Osteocyte (in vitro differentiated cells): ENCODE measurements at regions not wholly inside any gene's neighbourhood (a gene's known extent, or its start where the extent isn't known, plus 50 kb on each side); places are given as distances from the start of the nearest gene placed in this dataset.

Experiments
- DNase-seq: peaks from one replicate; pipeline ENCODE4 v3.0.0; 2021; ENCODE audit warnings: mixed read lengths; ENCODE audit not compliant: unreplicated experiment; ENCODE audit errors: extremely low spot score
- H3K27ac Mint-ChIP-seq: one replicate; pipeline ENCODE4 v1.8.0; 2021; ENCODE audit warnings: mild to moderate bottlenecking, mixed read lengths; ENCODE audit not compliant: unreplicated experiment
- H3K27me3 Mint-ChIP-seq: one replicate; pipeline ENCODE4 v1.8.0; 2021; ENCODE audit warnings: mixed read lengths; ENCODE audit not compliant: unreplicated experiment
- H3K36me3 Mint-ChIP-seq: one replicate; pipeline ENCODE4 v1.8.0; 2021; ENCODE audit warnings: mixed read lengths; ENCODE audit not compliant: unreplicated experiment
- H3K4me1 Mint-ChIP-seq: one replicate; pipeline ENCODE4 v1.8.0; 2021; ENCODE audit warnings: mixed read lengths; ENCODE audit not compliant: unreplicated experiment
- H3K4me3 Mint-ChIP-seq: one replicate; pipeline ENCODE4 v1.8.0; 2021; ENCODE audit warnings: mild to moderate bottlenecking, moderate library complexity, mixed read lengths; ENCODE audit not compliant: unreplicated experiment
- H3K9me3 Mint-ChIP-seq: one replicate; pipeline ENCODE4 v1.8.0; 2021; ENCODE audit warnings: mixed read lengths; ENCODE audit not compliant: unreplicated experiment
- TF ChIP-seq, protein P1 (sequence below): fragments of 200-600 bp; sonication (generic); IDR thresholded peaks from 2 replicates; pipeline ENCODE4 v1.5.0; 2021; ENCODE audit warnings: antibody characterized with exemption, mild to moderate bottlenecking, moderate library complexity

DNA sequence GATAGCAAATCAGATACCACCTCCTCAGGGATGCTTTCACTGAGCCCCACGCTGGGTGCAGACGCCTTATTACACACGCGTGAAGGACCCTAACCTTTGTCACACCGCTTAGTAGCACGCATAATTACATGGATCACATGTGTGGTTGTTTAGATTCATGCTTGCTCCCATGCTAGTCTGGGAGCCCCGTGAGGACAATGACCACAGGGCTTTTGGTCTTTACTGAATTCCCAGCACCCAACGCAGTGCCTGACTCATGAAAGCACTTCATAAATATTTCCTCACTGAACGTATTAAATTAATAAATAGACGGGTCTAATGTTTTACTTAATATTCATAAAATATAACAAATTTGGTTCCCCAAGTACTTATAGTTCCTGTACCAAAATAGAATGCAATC is 132.5 kb downstream of the ALDH8A1 start:
- DNase-seq = no peak
- H3K27ac Mint-ChIP-seq = no peak overlapping the region
- H3K4me3 Mint-ChIP-seq = no peak overlapping the region
- H3K4me1 Mint-ChIP-seq = peaks cover 32% of the 10 kb centered on the region
- TF ChIP-seq, protein P1, sequence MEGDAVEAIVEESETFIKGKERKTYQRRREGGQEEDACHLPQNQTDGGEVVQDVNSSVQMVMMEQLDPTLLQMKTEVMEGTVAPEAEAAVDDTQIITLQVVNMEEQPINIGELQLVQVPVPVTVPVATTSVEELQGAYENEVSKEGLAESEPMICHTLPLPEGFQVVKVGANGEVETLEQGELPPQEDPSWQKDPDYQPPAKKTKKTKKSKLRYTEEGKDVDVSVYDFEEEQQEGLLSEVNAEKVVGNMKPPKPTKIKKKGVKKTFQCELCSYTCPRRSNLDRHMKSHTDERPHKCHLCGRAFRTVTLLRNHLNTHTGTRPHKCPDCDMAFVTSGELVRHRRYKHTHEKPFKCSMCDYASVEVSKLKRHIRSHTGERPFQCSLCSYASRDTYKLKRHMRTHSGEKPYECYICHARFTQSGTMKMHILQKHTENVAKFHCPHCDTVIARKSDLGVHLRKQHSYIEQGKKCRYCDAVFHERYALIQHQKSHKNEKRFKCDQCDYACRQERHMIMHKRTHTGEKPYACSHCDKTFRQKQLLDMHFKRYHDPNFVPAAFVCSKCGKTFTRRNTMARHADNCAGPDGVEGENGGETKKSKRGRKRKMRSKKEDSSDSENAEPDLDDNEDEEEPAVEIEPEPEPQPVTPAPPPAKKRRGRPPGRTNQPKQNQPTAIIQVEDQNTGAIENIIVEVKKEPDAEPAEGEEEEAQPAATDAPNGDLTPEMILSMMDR = no peak
- peaks cover 2% of the 10 kb centered on the region for H3K36me3 Mint-ChIP-seq
- H3K27me3 Mint-ChIP-seq = no peaks in the 10 kb centered on the region
- no peaks in the 10 kb centered on the region for H3K9me3 Mint-ChIP-seq

DNA sequence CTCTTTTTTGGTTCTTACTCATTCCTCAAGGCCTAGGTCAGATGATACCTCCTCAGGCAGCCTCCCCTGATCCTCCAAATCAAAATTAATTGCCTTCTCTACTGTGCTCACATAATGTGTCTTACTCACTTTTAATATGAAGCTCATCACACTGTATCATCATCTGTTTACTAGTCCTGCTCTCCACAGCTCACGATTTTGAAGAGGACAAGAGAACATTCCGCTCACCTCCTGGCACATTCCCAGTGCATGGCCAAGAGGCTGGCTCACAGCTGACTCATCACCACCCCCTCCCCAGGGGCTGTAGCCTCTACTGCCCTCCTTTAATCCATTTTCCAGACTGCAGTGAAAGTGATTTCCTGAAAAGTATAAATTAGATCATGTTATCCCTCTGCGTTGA is 133.1 kb downstream of the ALDH8A1 start:
- TF ChIP-seq, protein P1 = no peak
- no peak for DNase-seq
- H3K4me1 Mint-ChIP-seq = peaks cover 28% of the 10 kb centered on the region
- H3K27me3 Mint-ChIP-seq = no peaks in the 10 kb centered on the region
- no peak overlapping the region for H3K4me3 Mint-ChIP-seq
- no peak overlapping the region for H3K27ac Mint-ChIP-seq
- H3K9me3 Mint-ChIP-seq = no peaks in the 10 kb centered on the region
- H3K36me3 Mint-ChIP-seq = peaks cover 2% of the 10 kb centered on the region

DNA sequence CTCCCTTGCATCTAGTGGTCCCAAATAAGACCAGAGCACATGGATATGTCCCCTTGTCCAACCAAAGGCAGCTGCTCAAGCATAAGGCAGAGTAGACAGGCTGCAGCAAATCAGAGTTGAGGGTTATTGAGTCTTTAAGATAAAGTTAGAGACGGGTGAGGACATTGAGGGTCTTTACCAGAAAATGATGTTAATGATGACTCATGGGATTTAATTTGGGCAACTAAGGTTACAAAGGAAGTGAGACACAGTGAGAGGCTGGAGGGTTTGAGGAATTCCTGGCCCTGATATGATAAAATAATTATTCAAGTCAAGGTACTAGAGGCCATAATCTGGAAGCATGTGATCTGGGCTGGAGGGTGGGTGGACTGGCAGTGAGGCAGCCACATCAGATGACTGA is 133.6 kb downstream of the ALDH8A1 start:
- peaks cover 24% of the 10 kb centered on the region for H3K4me1 Mint-ChIP-seq
- no peaks in the 10 kb centered on the region for H3K27me3 Mint-ChIP-seq
- peaks cover 2% of the 10 kb centered on the region for H3K36me3 Mint-ChIP-seq
- TF ChIP-seq, protein P1 = no peak
- H3K4me3 Mint-ChIP-seq = no peak overlapping the region
- DNase-seq = no peak
- H3K27ac Mint-ChIP-seq = no peak overlapping the region
- H3K9me3 Mint-ChIP-seq = no peaks in the 10 kb centered on the region

DNA sequence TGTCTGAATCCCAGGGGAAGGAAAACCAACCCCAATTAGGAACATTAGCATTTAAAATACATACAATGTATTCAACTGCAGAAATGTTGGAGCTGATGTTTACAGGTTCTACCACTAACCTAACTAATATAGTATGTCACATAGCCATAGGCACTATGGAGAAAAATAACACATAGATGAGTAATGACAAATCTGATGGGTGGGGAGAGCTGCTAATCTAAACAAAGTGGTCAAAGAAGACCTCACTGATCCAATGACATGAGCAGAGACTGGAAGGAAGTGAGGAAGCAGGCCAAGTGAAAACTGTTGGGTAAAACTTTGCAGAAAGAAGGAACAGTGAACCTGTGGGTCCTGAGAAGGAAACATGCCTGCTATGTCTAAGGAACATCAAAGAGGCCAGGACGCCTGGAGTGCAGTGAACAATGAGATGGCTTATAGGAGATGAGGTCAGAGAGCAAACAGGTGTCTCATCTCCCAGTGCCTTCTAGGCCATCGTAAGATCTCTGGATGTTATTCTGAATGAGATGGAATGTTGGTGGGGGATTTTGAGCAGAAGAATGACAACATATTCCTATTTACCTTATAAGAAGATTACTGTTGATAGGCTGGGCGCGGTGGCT is 135.7 kb downstream of the ALDH8A1 start:
- peaks cover 3% of the 10 kb centered on the region for H3K36me3 Mint-ChIP-seq
- H3K27me3 Mint-ChIP-seq = no peaks in the 10 kb centered on the region
- no peak overlapping the region for H3K4me3 Mint-ChIP-seq
- H3K9me3 Mint-ChIP-seq = peaks cover 7% of the 10 kb centered on the region
- no peak overlapping the region for H3K27ac Mint-ChIP-seq
- no peak for DNase-seq
- peaks cover 32% of the 10 kb centered on the region for H3K4me1 Mint-ChIP-seq
- TF ChIP-seq, protein P1 = no peak

DNA sequence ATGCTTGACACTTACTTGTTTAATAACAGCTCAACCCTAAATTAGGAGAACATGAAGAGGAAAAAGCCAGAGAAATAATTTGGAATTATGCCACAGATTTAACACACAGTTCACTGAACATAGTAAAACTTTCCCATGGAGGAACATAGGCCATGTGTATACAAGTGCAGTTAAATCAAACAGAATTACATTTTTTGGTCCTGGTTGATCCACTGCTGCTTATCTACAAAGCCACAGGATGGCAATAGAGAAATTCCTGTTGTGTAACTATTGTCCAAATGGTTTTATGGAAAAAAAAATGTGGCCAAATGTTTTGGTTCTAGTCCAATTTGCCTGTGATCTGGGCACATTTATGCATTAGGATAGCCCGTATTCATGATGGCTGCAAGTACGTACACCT is 136.8 kb downstream of the ALDH8A1 start:
- Mint-ChIP-seq H3K4me3 (no peak overlapping the region), H3K27ac (no peak overlapping the region), H3K4me1 (peaks cover 40% of the 10 kb centered on the region), H3K36me3 (peaks cover 2% of the 10 kb centered on the region), H3K9me3 (peaks cover 7% of the 10 kb centered on the region), H3K27me3 (no peaks in the 10 kb centered on the region)
- TF ChIP-seq, protein P1 = no peak
- no peak for DNase-seq
